Testis (tissue), 2 donors: ENCODE measurements at regions not wholly inside any gene's neighbourhood (a gene's known extent, or its start where the extent isn't known, plus 50 kb on each side); places are given as distances from the start of the nearest gene placed in this dataset.

Experiments used
- DNase-seq: peaks from one replicate; pipeline ENCODE4 v3.0.0-alpha.2; 2019
- H3K27ac ChIP-seq, 2 donors: fragments of 200-600 bp; sonication (generic); one replicate each; pipeline ENCODE4 v1.5.1; 2019
- H3K27me3 ChIP-seq: fragments of 200-600 bp; sonication (generic); one replicate; pipeline ENCODE4 v1.5.1; 2019
- H3K36me3 ChIP-seq: fragments of 200-600 bp; sonication (generic); one replicate; pipeline ENCODE4 v1.5.1; 2017; ENCODE audit warnings: low read depth; ENCODE audit errors: missing control alignments
- H3K4me1 ChIP-seq: fragments of 200-600 bp; sonication (generic); one replicate; pipeline ENCODE4 v1.5.1; 2019
- H3K4me3 ChIP-seq, 2 donors: fragments of 200-600 bp; sonication (generic); one replicate each; pipeline ENCODE4 v1.5.1; 2017 to 2019
- H3K9me3 ChIP-seq: fragments of 200-600 bp; sonication (generic); one replicate; pipeline ENCODE4 v1.5.1; 2017
- POLR2A ChIP-seq: fragments of 450-650 bp; IDR thresholded peaks from one replicate; pipeline ENCODE4 v1.6.1; 2017; ENCODE audit warnings: antibody characterized with exemption, mild to moderate bottlenecking, moderate library complexity
- WGBS, 2 donors: methylation state at CpG; one replicate each; pipeline ENCODE4 v1.1.5; 2018; 5-methylcytosine and 5-hydroxymethylcytosine counted together
- intact Hi-C: fragments of 100-400 bp; cut with DNase I; formaldehyde crosslinking; loops from one replicate; pipeline ENCODE4 v1.15.1; 2023; ENCODE audit warnings: low total_unique reads
- TF ChIP-seq, protein P1 (sequence below), 3 experiments: fragments of 450-650 bp in 2 of 3; fragments of 200-600 bp in 1 of 3; sonication (generic) in 1 of 3; IDR thresholded peaks; one replicate each; pipeline ENCODE4 v1.5.1; 2016 to 2019; ENCODE audit warnings: antibody characterized with exemption in 3 of 3, mild to moderate bottlenecking in 2 of 3, moderate library complexity in 1 of 3

DNA sequence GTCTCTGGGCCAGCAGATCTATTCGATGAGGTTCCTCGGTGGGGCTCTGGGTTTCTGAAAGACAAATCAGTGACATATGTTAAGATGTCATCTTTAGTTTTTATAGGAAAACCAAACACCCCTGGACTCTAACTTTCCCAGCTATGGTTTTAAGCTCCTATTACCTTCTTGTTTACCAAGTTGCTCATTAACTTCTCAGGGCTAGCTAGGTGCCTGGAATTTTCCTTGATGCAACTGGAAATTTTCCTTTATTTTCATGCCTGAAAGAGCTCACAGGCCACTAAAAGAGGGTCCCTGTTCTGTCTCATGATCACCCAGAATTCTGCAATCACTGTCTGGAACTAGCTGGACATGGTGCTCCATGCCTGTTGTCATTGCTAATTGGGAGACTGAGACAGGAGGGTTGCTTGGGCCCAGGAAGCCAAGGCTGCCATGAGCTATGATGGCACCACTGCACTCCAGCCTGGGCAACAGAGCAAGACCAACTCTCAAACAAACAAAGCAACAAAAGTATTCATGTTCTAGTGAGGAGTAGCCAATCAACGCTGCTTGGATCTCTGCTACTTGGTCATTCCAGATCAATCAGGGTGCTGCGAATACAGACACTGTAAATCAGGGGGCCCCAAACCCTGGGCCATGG, 1173.5 kb upstream of the AUTS2 start:
- intact Hi-C loops = no loop called here
- Histone ChIP-seq H3K27me3 (no peaks in the 10 kb centered on the region), H3K4me1 (no peaks in the 10 kb centered on the region), H3K27ac (no peak overlapping the region), H3K4me3 (no peak overlapping the region), H3K36me3 (no peaks in the 10 kb centered on the region), H3K9me3 (no peaks in the 10 kb centered on the region)
- no peak for TF ChIP-seq POLR2A
- TF ChIP-seq, protein P1, sequence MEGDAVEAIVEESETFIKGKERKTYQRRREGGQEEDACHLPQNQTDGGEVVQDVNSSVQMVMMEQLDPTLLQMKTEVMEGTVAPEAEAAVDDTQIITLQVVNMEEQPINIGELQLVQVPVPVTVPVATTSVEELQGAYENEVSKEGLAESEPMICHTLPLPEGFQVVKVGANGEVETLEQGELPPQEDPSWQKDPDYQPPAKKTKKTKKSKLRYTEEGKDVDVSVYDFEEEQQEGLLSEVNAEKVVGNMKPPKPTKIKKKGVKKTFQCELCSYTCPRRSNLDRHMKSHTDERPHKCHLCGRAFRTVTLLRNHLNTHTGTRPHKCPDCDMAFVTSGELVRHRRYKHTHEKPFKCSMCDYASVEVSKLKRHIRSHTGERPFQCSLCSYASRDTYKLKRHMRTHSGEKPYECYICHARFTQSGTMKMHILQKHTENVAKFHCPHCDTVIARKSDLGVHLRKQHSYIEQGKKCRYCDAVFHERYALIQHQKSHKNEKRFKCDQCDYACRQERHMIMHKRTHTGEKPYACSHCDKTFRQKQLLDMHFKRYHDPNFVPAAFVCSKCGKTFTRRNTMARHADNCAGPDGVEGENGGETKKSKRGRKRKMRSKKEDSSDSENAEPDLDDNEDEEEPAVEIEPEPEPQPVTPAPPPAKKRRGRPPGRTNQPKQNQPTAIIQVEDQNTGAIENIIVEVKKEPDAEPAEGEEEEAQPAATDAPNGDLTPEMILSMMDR (IDR thresholded peaks at IDR 0.05) = no peak
- no peak for DNase-seq
- 72 to 74% methylated on average over 4 of the region's 4 CpGs for WGBS, 2 donors

DNA sequence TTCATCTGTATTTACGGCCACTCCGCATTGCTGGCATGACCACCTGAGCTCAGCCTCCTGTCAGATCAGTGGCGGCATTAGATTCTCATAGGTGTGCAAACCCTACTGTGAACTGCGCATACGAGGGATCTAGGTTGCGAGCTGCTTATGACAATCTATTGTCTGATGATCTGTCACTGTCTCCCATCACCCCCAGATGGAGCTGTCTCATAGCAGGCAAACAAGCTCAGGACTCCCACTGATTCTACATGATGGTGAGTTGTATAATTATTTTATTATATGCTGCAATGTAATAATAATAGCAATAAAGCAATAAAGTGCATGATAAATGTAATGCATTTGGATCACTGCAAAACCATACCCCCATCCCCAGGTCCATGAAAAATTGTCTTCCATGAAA, 1172.9 kb upstream of the AUTS2 start:
- TF ChIP-seq POLR2A = no peak
- TF ChIP-seq, protein P1 (IDR thresholded peaks at IDR 0.05) = peak in 1 of 3 experiments; percentile 6
- H3K36me3 ChIP-seq = no peaks in the 10 kb centered on the region
- WGBS, 2 donors = 83 to 89% methylated on average over 4 to 6 of the region's 6 CpGs
- H3K27ac ChIP-seq = no peak overlapping the region
- intact Hi-C loops = no loop called here
- H3K4me1 ChIP-seq = no peaks in the 10 kb centered on the region
- no peaks in the 10 kb centered on the region for H3K9me3 ChIP-seq
- DNase-seq = peak; percentile 18
- no peak overlapping the region for H3K4me3 ChIP-seq
- no peaks in the 10 kb centered on the region for H3K27me3 ChIP-seq

DNA sequence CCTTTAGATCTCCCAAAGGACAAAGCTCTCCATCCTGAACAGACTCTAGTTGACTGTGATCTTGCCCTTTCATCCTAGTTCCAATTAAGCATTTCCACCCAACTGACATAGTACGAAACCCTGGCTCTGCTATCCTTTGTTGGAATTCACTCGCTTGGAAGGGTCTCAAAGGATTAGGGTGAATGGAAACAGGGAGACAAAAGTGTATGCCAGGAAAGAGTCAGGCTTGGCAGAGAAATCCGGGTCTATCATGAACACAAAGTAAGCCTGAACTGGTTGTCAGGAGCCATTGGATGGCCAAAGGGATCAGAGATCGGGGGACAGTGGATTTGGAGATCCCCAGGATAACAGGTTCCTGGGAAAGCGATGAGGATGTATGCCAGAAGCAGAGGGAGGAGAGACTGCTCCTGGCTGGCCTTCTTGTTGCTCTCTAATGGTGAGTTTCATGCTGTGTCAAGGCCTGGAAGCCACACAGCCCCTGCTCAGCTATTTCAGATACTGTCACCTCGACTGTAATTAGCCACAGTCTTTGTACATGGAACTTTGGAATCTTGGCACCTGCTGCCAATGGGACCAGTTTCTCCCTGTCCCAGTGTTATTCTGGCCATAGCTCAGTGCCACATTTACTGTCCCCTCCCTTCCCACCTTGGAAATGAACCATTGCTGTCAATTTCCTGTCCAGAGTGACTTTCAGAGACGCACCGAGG, 1168.7 kb upstream of the AUTS2 start:
- Histone ChIP-seq H3K4me1 (peaks cover 3% of the 10 kb centered on the region), H3K9me3 (no peaks in the 10 kb centered on the region), H3K36me3 (no peaks in the 10 kb centered on the region), H3K27me3 (no peaks in the 10 kb centered on the region), H3K4me3 (no peak overlapping the region), H3K27ac (no peak overlapping the region)
- no peak for DNase-seq
- WGBS, 2 donors = 78 to 79% methylated on average over 8 of the region's 8 CpGs
- TF ChIP-seq, protein P1 (IDR thresholded peaks at IDR 0.05) = no peak
- TF ChIP-seq POLR2A = no peak
- intact Hi-C loops = no loop called here

DNA sequence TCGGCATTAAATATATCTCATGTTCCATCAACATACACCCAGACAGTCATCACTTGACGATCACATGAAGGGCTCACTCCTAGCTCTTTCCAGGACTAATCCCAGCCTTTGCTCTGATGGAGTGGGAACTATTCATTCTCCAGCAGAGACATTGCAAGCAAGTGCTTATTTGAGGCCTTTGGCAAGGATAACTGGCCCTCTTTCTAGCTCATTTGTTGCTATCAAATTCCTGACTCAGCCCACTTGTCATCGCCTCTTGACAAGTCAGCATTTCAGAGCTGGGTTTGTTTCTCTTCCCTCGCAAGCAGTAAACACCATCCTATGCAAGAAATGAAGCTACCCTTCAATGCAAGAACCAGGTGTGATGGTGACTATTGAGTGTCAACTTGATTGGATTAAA, 1165.7 kb upstream of the AUTS2 start:
- Histone ChIP-seq H3K27me3 (no peaks in the 10 kb centered on the region), H3K36me3 (no peaks in the 10 kb centered on the region), H3K27ac (no peak overlapping the region), H3K4me1 (peaks cover 3% of the 10 kb centered on the region), H3K9me3 (no peaks in the 10 kb centered on the region), H3K4me3 (no peak overlapping the region)
- intact Hi-C loops = no loop called here
- WGBS, 2 donors = 79 to 95% methylated on average over 4 of the region's 4 CpGs
- no peak for DNase-seq
- no peak for TF ChIP-seq POLR2A
- TF ChIP-seq, protein P1 (IDR thresholded peaks at IDR 0.05) = no peak
